ENCODE measurements at regions not wholly inside any gene's neighbourhood (a gene's known extent, or its start where the extent isn't known, plus 50 kb on each side); places are given as distances from the start of the nearest gene placed in this dataset.

DNA sequence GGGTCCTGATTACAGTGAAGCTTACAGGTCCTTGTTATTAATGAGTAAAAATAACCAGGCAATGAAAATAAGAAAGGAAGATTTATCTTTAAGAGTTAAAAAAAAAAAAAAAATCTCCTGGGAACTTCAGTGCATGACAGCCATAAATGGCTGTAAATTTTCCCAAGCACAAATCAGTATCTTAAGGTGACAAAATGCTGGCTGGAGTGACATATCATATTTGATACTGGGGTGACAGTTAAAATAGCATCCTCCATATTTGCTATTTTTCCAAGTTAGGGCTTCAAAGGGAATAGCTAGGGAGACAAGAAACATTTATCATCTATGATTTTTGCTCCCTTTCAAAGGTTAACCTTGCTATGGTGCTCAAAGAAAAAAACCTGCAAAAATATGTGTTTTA is 226.6 kb downstream of the PRDM2 start:
- no peak for DNase-seq

DNA sequence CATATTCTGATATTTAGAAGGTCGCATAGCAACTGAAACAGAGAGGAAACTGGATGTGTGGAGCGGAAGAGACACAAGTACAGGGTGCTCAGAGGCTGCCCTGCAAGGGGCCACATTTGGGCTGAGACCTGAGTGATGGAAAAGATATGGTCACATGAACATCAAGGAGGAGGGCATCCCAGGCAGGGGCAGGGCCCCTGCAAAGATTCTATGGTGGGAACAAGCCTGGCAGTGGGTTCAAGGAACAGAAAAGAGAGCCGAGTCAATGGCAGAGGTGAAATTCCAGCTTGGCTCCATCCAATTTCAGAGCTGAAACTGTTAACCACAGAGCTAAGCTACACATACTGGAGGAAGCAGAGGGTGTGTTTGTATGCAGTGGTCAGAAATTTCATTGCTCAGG is 227.7 kb downstream of the PRDM2 start:
- DNase-seq, result no peak

DNA sequence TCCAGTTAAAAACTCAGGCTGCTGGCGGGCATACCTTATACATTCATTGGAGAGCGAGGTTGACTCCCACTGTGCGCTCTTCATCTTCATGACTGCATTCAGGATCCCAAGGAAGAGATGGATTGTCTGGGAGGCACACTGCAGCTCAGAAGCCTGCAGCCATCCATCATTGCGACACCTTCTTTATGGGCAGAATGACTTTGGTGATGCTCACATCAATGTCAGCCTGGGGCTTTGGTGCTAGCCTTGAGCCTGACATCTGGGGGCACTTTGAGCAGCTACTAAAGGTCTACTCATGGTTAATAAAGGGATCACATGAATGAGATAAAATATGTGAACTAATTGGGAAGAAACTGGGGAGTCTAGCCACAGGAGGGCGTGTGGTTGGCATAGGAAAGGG is 229.3 kb downstream of the PRDM2 start:
- no peak for DNase-seq

DNA sequence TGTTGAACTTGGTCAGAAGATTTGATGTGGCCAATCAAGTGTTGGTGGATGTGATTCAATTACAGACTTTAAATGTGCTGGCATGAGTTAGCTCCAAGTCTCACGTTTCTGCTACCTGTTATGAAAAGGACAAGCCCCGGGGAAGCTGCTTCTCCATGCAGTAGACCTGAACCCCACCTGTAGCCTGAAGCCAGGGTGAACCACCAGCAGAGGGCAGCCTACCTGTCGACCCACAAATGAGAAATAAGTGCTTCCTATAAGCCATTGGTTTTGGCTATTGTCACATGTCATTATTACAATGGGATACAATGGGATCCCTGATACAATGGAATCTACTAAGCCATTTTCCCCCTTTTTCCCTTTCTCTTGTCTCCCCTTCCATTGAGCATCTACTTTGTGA is 230.2 kb downstream of the PRDM2 start:
- DNase-seq, result peak in 1 of 2 donors; percentile 8

GRCh38 chr1:13931226-13931625 is 231.2 kb downstream of the PRDM2 start:
- no peak for DNase-seq

- DNase-seq, result no peak
Observed at GRCh38 chr1:13935336-13935735, 235.3 kb downstream of the PRDM2 start.

- DNase-seq, result no peak
Observed at GRCh38 chr1:13941315-13941714, 241.3 kb downstream of the PRDM2 start.

DNA sequence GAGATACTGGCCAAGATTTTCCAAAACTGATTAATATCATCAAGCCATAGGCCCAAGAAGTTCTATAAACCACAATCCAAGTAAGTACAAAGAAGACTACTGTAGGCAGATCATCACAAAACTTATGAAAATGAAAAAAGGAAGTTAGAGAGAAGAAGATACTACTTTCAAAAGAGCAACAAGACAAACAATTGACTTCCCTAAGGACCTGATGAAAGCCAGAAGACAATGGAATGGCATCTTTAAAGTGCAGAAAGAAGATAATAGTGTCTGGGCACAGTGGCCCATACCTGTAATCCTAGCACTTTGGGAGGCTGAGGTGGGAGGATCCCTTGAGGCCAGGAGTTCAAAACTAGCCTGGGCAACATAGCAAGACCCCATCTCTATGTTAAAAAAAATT is 243.1 kb downstream of the PRDM2 start:
- DNase-seq, result no peak

GRCh38 chr1:13945856-13946255 is 245.9 kb downstream of the PRDM2 start:
- DNase-seq, result no peak

DNA sequence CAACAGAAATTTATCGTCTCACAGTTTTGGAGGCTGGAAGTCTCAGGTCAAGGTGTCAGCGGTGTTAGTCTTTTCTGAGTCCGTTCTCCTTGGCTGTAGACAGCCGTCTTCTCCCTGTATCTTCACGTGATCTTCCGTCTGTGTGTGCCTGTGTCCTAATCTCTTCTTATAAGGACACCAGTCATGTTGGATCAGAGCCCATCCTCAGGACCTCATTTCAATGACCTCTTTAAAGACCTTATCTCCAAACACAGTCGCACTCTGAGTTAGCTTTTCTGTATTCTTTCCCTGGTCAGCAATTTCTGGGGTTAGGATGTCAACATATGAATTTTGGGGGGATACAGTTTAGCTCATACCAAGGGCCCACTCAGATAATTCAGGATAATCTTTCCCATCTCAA is 247.7 kb downstream of the PRDM2 start:
- no peak for DNase-seq

- DNase-seq, result no peak
Observed at GRCh38 chr1:13948396-13948795, 248.4 kb downstream of the PRDM2 start.

DNA sequence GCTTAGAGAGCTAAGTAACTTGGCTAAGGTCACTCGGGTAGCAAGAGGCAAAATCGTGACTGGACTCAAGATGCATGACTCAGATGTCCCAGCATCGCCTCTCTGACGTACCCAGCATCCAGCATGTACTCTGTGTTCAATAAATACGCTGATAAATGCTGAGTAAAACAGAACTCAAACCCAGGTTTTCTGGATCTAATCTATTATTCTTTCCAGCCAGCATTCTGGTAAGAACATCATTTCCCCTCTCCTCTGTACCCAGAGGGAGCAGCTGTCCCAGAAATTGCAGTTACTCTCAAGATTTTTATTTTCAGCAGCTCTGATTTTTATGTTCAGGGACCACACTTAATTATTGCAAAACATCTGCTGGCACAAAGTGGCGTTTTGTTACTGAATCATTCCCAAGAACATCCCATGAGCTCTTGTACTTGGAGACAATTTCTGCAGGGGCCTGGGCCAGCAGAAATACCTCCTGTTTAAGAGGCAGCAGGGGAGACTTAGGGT is 249.0 kb downstream of the PRDM2 start:
- DNase-seq, result no peak

GRCh38 chr1:13949546-13949945 is 249.6 kb downstream of the PRDM2 start:
- no peak for DNase-seq

GRCh38 chr1:13950637-13951036 is 250.6 kb downstream of the PRDM2 start:
- no peak for DNase-seq

DNA sequence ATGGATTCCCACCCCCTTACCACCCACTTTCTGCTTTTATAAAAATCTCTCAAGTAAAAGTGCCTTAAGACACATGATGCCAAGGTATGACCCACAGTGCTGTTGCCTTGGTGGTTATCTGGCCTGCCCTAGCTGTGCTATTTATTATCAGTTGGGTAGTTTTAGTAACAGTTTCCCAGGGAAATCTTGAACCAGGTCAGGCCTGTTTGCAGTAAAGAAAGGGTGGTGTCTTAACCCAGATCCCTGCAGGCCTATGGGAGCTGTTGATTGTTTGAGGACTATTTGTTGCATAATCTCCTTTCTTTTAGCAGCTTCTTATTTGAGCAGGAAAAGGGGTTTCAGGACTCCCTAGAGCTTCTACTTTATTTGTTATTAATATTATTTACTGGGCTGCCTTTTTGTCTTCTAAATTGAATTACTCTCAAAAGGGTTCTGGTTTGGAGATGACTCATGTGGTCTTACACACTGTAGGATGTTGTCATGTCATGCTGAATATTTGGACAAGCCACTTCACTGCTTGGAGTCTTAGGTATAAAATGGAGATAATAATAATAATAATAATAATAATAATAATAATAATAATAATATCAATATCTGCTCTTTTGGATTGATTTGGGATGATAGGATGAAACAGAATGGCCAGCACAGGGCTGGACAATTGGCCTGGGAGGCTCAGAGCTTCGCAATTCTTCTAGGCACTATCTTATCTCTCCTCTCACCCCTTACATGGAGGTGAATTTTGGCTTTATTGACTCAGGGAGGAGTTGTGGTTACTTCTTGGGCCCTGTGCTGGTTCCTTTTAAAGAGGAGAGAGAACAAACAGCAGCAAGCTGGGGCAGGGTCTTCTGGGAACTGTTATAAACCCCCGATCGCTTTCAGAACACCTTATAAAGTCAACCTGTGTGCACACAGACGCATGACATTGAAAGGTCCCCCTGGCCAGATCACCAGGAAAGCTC is 252.1 kb downstream of the PRDM2 start:
- DNase-seq, result no peak

DNA sequence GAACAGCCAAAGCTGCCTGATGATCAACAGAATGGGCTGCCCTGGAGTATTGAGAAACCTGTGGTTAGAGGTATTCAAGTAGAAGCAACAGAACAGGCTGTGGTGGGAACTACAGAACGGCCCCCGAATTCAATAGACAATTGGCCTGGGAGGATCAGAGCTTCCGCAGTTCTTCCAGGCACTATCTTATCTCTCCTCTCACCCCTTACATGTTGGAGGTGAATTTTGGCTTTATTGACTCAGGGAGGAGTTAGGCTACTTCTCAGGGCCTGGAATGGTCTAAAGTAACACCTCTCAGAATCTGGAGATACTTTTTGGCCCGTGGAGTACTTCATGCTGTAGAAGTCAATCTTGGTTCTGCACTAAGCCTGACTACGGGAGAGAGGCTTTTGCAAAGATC is 253.0 kb downstream of the PRDM2 start:
- no peak for DNase-seq

DNA sequence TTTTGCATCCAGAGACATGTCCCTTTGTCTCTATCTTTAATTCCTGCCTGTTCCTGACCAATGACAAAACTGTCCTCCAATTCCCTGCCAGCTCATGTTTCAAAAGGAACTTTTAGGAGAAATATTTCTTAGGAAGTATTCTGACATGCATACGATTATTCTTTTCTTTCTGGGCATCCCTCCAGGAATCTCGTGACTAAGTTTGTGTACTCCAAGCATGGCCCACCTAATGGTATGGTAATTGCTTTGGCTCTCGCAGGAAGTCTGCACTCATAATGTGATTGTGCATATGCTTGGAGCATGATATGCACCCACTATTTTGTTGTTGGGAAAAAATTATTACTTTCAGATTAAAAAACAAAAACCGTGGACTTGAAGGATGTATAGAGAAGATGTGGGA is 256.4 kb downstream of the PRDM2 start:
- no peak for DNase-seq

- DNase-seq, result peak; percentile 23 to 60
Observed at GRCh38 chr1:13960375-13960987, 260.5 kb downstream of the PRDM2 start.

DNA sequence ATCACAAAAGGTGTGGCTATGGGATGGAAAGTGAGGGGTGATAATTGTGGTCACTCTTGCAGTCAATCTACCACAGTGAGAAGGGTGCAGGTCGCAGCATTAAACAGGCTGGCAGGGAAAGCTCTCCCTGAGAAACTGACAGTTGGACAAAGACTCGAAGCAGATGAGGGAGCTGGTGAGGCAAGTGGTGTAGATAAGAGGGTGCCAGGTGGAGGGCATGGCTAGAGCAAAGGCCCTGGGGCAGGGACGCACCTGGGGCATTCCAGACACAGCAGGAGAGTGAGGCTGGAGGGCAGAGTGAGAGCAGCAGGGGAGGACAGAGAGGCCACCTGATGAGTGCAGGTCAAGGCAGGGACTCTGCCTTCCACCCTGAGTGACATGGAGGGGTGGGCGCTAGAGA is 264.8 kb downstream of the PRDM2 start:
- no peak for DNase-seq

GRCh38 chr1:13965770-13966398 is 265.9 kb downstream of the PRDM2 start:
- DNase-seq, result no peak

DNA sequence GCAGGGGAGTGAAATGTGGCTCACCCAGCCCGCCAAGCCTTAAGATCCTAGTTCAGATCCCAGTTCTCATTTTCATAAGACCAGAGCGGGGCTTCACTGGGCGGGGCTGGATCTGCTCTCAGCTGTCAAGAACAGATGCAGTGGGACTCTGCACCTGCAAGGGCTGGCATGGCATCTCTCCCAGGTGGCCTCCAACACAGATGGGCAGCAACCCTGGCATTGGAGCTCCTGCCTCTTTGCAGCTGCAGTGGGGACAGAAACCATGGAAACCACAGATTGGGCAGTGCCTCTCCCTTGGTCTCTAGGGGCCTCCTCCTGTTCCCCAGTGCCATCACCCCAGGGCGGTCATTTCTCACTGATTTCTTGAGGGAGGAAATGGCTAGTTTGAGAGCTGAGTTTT is 267.7 kb downstream of the PRDM2 start:
- DNase-seq, result no peak

GRCh38 chr1:13968361-13968760 is 268.4 kb downstream of the PRDM2 start:
- no peak for DNase-seq

- no peak for DNase-seq
Observed at GRCh38 chr1:13970631-13971247, 270.8 kb downstream of the PRDM2 start.

Data from activated CD4-positive, alpha-beta T cell treated with anti-CD3 and anti-CD28 coated beads for 4 hours (primary cell).